ENCODE measurements at regions not wholly inside any gene's neighbourhood (a gene's known extent, or its start where the extent isn't known, plus 50 kb on each side); places are given as distances from the start of the nearest gene placed in this dataset.

- H3K36me3 ChIP-seq (ENCODE audit: control insufficient read depth, insufficient read depth, low read length) = no peaks in the 10 kb centered on the region
- ChIA-PET POLR2A (ENCODE audit: unreplicated experiment) (no interaction called here), CTCF (no interaction called here)
- no peaks in the 10 kb centered on the region for H4K20me1 ChIP-seq (ENCODE audit: insufficient read depth, low read length)
- no peak overlapping the region for H3K23ac ChIP-seq (ENCODE audit: low read depth, low read length)
- H3K4me1 ChIP-seq (ENCODE audit: control insufficient read depth, insufficient read depth, low read length) = no peaks in the 10 kb centered on the region
- H2AK5ac ChIP-seq (ENCODE audit: low read depth, low read length) = no peak overlapping the region
- H2BK5ac ChIP-seq (ENCODE audit: low read depth, low read length, poor library complexity, severe bottlenecking) = no peak overlapping the region
- BruUV-seq (replicated peaks) = no TSS peak
- in situ Hi-C loops (cut with MboI; ENCODE audit: low sequenced_read_pairs) (no loop called here), dilution Hi-C loops (cut with HindIII; ENCODE audit: low sequenced_read_pairs, unreplicated experiment) (no loop called here), intact Hi-C loops (cut with micrococcal nuclease) (no loop called here)
- ATAC-seq (ENCODE audit: low read depth) (no peak), DNase-seq (no peak)
- H3K27ac ChIP-seq (ENCODE audit: insufficient read depth, low read length) = no peak overlapping the region
- H2BK15ac ChIP-seq (ENCODE audit: low read depth, low read length) = no peak overlapping the region
- no peak overlapping the region for H3K56ac ChIP-seq (ENCODE audit: extremely low read depth, insufficient read depth, low read length)
- no peaks in the 10 kb centered on the region for H3K9me3 ChIP-seq (ENCODE audit: control insufficient read depth, insufficient read depth, low read length)
- H3K18ac ChIP-seq (ENCODE audit: low read depth, low read length) = no peak overlapping the region
- H2AK9ac ChIP-seq (replicated peaks; ENCODE audit: low read depth, low read length, poor library complexity) = no peak overlapping the region
- no peak overlapping the region for H2AFZ ChIP-seq (replicated peaks; ENCODE audit: low read length, poor library complexity)
- no peaks in the 10 kb centered on the region for H3K79me1 ChIP-seq (ENCODE audit: low read depth in 1 of 2, low read length in 2 of 2)
- peaks cover 2% of the 10 kb centered on the region; the same call in 1 of the 2 replicates for H3K27me3 ChIP-seq (ENCODE audit: control insufficient read depth, insufficient read depth, low read length)
- H4K5ac ChIP-seq (ENCODE audit: low read depth, low read length) = no peak overlapping the region
- H3K9me1 ChIP-seq (ENCODE audit: insufficient read depth, low read length) = no peaks in the 10 kb centered on the region
- H3K9ac ChIP-seq (ENCODE audit: low read depth, low read length) = no peak overlapping the region
- no peak for TF ChIP-seq CHD1 (IDR thresholded peaks at IDR 0.05; ENCODE audit: low read depth, low read length)
- TF ChIP-seq RAD21 (IDR thresholded peaks at IDR 0.05; ENCODE audit: low read length) = no peak
- no peak for TF ChIP-seq MAZ (IDR thresholded peaks at IDR 0.05; ENCODE audit: borderline replicate concordance, low read depth, low read length)
- TF ChIP-seq CEBPB (IDR thresholded peaks at IDR 0.05; ENCODE audit: low read depth, low read length) = no peak
- TF ChIP-seq, protein P1, sequence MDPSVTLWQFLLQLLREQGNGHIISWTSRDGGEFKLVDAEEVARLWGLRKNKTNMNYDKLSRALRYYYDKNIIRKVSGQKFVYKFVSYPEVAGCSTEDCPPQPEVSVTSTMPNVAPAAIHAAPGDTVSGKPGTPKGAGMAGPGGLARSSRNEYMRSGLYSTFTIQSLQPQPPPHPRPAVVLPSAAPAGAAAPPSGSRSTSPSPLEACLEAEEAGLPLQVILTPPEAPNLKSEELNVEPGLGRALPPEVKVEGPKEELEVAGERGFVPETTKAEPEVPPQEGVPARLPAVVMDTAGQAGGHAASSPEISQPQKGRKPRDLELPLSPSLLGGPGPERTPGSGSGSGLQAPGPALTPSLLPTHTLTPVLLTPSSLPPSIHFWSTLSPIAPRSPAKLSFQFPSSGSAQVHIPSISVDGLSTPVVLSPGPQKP (IDR thresholded peaks at IDR 0.05; ENCODE audit: borderline replicate concordance, low read depth, low read length) = no peak
- no peak for TF ChIP-seq USF2 (IDR thresholded peaks at IDR 0.05; ENCODE audit: low read depth, low read length)
- no peak for TF ChIP-seq MAFK (IDR thresholded peaks at IDR 0.05; ENCODE audit: low read depth, low read length)
- no peak for TF ChIP-seq RCOR1 (IDR thresholded peaks at IDR 0.05; ENCODE audit: insufficient replicate concordance, low read length)
- TF ChIP-seq POLR2A (IDR thresholded peaks at IDR 0.05; ENCODE audit: low read depth, low read length) = no peak
- TF ChIP-seq SMC3 (IDR thresholded peaks at IDR 0.05; ENCODE audit: low read depth, low read length) = no peak
- TF ChIP-seq RFX5 (IDR thresholded peaks at IDR 0.05; ENCODE audit: low read depth, low read length) = no peak
- no peak overlapping the region for H4K91ac ChIP-seq (ENCODE audit: insufficient read depth, low read depth, low read length)
- H4K8ac ChIP-seq (ENCODE audit: low read depth in 2 of 2, low read length in 2 of 2) = no peak overlapping the region
- H2BK20ac ChIP-seq (ENCODE audit: low read depth, low read length) = no peak overlapping the region
- no peak overlapping the region for H2BK120ac ChIP-seq (ENCODE audit: low read depth, low read length)
- H3K4ac ChIP-seq (ENCODE audit: low read depth, low read length) = no peak overlapping the region
- H3K4me2 ChIP-seq (ENCODE audit: low read depth, low read length) = no peak overlapping the region
- no peak overlapping the region for H3K4me3 ChIP-seq (ENCODE audit: insufficient read depth, low read depth, low read length)
- H3K14ac ChIP-seq (replicated peaks; ENCODE audit: low read depth, low read length) = no peak overlapping the region
- no CpG with 5 or more reads among the region's 2 CpGs for WGBS, 2 experiments (ENCODE audit: extremely low coverage in 2 of 2, insufficient read length in 1 of 2)
These were observed 73.3 kb upstream of the NXT1 start for GRCh38 chr20:23277316-23277715.
